Limb (tissue), 2 donors: ENCODE measurements at regions not wholly inside any gene's neighbourhood (a gene's known extent, or its start where the extent isn't known, plus 50 kb on each side); places are given as distances from the start of the nearest gene placed in this dataset.

ENCODE experiments used
- DNase-seq, 2 donors: peaks; one replicate each; pipeline ENCODE4 v3.0.0-alpha.2; 2016; ENCODE audit errors: extremely low spot score in 2 of 2

DNA sequence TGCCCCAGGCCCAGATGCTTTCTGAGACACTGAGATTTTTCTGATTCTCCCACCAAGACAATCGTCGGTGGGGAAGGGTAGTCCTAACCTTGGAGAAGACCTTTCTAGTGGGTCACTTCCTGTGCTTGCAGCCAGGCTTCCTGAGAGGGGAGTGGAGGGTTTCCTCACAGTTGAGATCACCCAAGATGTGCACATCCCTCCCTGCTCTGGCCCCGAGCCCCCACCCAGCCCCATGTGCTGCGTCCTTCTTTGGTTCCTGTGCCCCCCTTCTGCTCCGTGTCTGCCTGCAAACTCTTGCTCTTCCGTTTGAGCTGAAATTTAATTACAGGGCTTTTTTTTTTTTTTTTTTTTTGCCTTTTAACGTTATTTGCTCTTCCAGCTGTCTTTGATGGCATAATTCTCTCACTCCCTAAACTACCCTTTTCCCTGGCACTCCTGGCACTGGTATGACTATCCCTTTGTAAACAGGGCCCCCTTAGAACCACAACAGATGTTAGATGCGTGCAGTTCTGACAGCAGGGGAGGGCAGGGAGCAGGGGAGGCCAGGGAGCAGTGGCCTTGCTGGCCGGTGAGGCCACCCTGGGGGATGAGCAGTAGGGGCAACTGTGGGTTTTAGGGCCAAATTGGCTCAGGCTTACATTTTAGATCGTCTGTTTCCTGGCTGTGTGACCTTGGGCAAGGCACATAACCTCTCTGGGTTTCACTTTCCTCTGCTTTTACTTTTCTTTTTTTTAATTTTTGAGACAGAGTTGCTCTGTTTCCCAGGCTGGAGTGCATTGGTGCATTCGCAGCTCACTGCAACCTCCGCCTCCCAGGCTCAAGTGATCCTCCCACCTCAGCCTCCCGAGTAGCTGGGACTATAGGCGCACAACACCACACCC is 144.5 kb downstream of the PHETA1 start:
- DNase-seq, result no peak

- DNase-seq, result no peak
These were observed 146.4 kb downstream of the PHETA1 start for GRCh38 chr12:111222523-111222922.

GRCh38 chr12:111222027-111222414 is 146.9 kb downstream of the PHETA1 start:
- no peak for DNase-seq

DNA sequence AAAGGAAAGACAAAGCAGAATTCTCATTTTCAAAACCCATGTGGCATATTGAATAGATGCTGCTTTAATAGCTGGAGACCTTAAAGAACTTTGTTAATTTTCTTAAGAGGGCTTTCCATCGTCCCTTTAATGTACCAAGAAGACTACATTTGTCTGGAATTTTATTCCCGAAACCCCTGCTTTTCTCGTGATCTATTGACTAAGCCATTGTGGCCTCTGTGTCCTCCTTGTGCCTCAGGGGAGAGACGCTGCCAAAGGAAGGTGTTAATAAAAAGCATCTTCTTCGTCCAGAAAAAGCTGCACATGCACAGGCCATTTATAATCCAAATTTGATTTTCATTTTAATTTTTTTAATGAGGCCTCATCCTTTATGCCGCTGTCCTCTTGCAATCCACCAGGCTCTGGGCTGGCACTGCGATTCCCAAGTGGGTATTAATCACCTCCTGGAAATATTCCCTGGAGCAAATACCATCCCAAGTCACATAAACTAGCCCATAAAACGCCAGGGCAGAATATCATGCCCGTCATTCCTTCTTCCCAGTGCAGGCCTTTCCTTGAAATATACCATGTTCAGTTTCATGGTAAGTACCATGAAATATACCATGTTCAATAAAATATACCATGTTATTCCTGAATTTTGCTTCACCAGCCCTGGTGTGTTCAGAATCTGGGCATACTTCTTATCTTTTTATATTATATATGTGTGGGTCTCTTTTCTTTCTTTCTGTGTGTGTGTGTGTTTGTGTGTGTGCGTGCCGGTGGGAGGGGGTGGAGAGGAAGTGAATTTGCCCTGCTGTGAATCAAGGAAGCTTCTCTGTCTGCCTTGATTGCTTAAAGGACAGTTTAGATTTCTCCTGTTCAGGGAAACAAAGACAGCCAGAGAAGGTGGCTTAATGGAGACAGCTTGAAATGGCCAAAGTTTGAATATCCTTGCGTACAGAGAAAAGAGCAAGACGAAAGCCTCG is 147.6 kb downstream of the PHETA1 start:
- no peak for DNase-seq

DNA sequence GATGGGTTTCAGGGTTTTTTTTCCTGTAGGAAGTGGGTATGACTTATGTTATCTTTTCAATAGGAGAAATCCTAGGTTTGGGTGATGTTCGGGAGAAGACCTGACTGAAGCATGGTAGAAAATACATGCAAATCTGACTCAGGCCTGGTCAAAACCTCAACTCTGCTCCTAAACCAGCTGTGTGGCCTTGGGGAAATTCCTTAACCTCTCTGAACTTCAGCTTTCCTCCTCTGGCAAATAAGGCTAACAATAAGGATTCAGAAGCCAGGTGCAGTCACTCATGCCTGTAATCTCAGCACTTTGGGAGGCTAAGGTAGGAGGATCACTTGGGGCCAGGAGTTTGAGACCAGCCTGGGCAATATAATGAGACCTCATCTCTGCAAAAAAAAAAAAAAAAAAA is 148.5 kb downstream of the PHETA1 start:
- no peak for DNase-seq

DNA sequence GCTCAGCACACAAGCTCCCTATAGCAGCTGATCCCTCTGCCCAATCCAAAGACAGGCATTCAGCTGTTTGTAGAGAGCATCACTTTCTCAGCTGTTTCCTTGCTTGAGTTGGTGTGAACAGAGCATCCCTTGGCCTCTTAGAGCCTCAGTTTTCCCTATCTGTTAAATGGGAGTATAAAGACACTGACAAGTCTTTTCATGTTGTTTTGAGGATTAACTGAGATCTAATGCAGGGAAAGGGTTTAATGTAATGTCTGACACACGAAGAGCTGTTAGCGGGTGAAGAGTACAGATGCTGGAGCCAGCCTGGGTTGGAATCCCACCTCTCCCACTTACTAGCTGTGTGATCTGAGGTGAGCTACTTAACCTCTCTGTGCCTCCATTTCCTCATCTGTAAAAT is 149.5 kb downstream of the PHETA1 start:
- DNase-seq, result no peak

DNA sequence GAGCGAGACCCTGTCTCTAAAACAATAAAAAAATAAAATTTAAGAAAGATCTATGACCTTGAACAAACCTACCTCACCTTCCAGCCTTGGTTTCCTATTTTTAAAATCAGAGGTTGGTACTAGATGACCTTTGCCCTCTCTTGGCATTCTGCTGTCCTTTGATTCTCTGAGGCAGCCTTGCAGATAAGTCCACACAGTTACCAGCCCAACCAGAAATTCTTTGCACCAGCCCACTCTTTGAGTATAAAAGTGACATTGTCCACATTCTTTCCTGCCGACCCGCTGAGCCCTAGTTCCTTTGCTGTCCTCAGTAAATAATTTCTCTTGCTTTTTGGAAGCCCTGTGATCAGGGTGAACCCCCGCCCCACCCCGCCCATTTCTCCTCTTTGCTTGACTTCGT is 150.4 kb downstream of the PHETA1 start:
- no peak for DNase-seq

GRCh38 chr12:111216387-111217159 is 152.3 kb downstream of the PHETA1 start:
- no peak for DNase-seq

GRCh38 chr12:111215881-111216280 is 153.0 kb downstream of the PHETA1 start:
- DNase-seq, result no peak

GRCh38 chr12:111214401-111214800 is 154.5 kb downstream of the PHETA1 start:
- DNase-seq, result no peak

DNA sequence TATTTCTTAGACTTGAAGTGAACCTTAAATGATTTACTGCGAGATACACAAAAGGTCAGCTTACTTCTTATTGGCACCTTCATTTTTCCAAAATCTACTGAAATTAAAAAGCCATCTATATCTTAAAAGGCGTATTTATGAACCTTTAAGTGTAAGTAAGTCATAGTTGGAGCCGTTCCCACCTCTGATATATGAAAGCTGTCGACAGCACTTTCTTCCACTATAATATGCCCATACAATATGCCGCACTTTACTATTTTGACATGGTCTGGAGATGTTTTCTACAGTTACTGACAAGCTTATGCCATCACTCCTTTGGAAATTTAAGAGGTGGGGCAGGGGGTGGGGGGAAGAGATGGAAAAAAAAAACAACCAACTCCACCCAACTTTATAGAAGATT is 155.3 kb downstream of the PHETA1 start:
- no peak for DNase-seq

DNA sequence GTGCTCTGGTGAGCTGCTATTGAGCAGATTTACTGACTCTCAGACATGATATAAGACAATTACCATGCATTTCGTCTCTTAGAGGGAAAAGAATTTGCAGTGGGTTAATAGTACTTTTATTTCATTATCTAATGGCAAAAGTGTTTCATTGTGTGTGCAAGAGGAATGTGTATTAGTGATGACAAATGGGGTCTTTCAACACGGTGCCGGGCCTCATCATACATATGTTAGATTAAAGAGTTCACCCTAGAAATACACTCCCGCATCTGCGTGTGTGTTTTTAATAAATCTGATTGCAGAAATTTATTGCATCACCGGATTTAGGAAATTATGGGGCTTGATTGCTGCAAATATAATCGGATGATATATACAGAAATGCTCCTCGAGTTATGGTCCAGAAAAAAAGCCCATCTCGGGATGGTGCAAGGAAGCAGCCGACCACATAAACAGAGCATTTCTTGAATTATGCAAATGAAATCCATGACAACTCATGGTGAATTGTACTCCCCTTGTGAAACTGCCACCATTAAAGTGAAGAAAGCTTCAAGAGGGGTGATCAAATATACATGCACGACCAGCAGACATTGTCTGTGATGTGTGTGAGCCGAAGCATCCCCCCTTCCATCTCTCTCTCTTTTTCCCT is 156.0 kb downstream of the PHETA1 start:
- no peak for DNase-seq

GRCh38 chr12:111211910-111212757 is 156.8 kb downstream of the PHETA1 start:
- peak in 1 of 2 donors; percentile 46 for DNase-seq

- no peak for DNase-seq
These were observed 159.1 kb downstream of the PHETA1 start for GRCh38 chr12:111209811-111210210.

GRCh38 chr12:111207761-111208160 is 161.1 kb downstream of the PHETA1 start:
- DNase-seq, result no peak

GRCh38 chr12:111204788-111205241 is 164.1 kb downstream of the PHETA1 start:
- DNase-seq, result no peak

- no peak for DNase-seq
These were observed 164.9 kb downstream of the PHETA1 start for GRCh38 chr12:111203969-111204368.

DNA sequence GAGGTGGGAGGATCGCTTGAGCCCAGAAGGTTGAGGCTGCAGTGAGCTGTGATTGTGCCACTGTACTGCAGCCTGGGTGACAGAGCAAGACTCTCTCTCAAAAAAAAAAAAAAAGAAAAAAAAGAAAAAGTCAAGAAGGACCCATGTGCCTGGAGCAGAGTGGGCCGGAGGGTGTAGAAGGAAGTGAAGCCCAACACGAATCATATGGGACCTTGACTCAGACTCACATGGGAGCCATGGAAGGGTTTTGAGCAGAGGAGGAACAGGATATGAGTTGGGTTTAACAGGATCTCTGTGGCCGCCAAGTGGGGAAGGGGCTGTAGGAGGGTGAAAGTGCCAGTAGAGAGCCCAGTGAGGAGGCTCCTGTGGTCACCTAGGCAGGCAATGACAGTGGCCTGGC is 165.4 kb downstream of the PHETA1 start:
- no peak for DNase-seq

DNA sequence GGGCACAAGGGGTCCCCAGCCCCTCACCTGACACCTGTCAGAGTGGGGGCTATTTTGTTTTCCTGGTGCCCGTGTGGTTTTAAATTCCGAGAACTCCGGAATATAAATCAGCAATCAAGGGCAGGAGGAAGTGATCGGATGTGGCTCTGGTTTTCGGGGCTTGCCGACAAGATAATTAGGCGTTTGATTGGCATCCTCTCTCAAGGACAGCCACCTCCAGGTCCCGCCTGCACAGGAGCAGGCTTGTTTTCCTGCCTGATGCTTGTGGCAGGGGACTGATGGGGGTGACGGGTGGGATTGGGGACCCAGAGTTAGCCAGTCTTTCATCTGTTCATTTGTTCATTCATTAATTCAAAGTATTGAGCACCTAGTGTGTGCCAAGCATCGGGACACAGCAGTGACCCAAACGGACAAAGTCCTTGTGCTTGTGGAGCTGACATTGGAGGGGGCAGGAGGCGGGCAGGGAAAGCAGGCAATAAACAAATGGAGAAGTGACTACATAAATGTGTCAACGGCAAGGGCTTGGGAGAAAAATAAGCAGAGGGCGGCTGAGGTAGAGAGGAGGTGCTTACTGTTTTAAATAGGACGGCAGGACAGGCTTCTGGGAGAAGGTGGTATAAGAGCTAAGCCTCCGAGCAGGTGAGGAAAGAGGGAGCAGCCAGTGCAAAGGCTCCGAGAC is 166.5 kb downstream of the PHETA1 start:
- DNase-seq, result no peak
